RWPE2 (cell line): ENCODE measurements at regions not wholly inside any gene's neighbourhood (a gene's known extent, or its start where the extent isn't known, plus 50 kb on each side); places are given as distances from the start of the nearest gene placed in this dataset.

ENCODE experiments used
- ATAC-seq: fragments of 200-7000 bp; cut with Tn5 transposase; 3 replicates; pipeline ENCODE4 v1.9.1; 2021; ENCODE audit warnings: low read depth
- DNase-seq: peaks from one replicate; pipeline ENCODE4 v3.0.0-alpha.2; 2020; ENCODE audit warnings: low spot score
- H3K27ac ChIP-seq: fragments of 450-650 bp; 2 replicates; pipeline ENCODE4 v1.5.1; 2017; ENCODE audit warnings: mild to moderate bottlenecking; ENCODE audit not compliant: poor library complexity, severe bottlenecking
- H3K27me3 ChIP-seq: fragments of 250-450 bp; sonication (Bioruptor Pico); 2 replicates; pipeline ENCODE4 v1.5.1; 2021; ENCODE audit warnings: mild to moderate bottlenecking, moderate library complexity; ENCODE audit not compliant: insufficient read depth, poor library complexity, severe bottlenecking
- H3K36me3 ChIP-seq: fragments of 250-450 bp; sonication (Bioruptor Pico); 2 replicates; pipeline ENCODE4 v1.5.1; 2020; ENCODE audit warnings: low read depth, mild to moderate bottlenecking, moderate library complexity
- H3K4me1 ChIP-seq: fragments of 250-450 bp; sonication (Bioruptor Pico); 2 replicates; pipeline ENCODE4 v1.5.1; 2021; ENCODE audit warnings: mild to moderate bottlenecking, moderate library complexity; ENCODE audit not compliant: insufficient read depth, poor library complexity, severe bottlenecking
- H3K4me3 ChIP-seq: fragments of 250-450 bp; sonication (Bioruptor Pico); 2 replicates; pipeline ENCODE4 v1.5.1; 2021; ENCODE audit warnings: mild to moderate bottlenecking, moderate library complexity; ENCODE audit not compliant: severe bottlenecking
- H3K9me3 ChIP-seq: fragments of 250-450 bp; sonication (Bioruptor Pico); 2 replicates; pipeline ENCODE4 v1.5.1; 2021; ENCODE audit warnings: mild to moderate bottlenecking, moderate library complexity; ENCODE audit not compliant: severe bottlenecking
- CTCF ChIP-seq: fragments of 450-650 bp; IDR thresholded peaks from one replicate; pipeline ENCODE4 v1.5.1; 2017; ENCODE audit warnings: mild to moderate bottlenecking, moderate library complexity; ENCODE audit not compliant: poor library complexity, severe bottlenecking

DNA sequence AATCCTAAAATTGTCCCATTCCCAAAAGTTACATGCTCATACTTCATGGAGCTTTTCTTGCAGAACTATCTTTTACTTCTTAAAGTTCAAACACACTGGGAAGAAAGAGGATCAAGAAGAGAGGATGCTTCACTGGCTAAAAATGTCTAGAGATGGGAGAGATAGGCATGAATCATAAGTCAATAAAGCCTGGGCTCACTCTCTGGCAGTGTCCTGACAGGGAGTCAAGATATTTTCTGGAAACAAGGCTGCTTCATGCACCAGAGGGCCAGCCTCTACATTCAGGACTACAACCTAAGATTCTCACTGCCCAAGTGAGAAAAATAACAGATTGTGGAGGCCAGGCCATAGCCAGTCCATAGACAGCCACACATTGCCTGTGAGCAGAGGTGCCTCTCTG is 1358.4 kb downstream of the EFNA5 start:
- Histone ChIP-seq H3K27ac (no peak overlapping the region), H3K9me3 (no peaks in the 10 kb centered on the region), H3K4me1 (no peaks in the 10 kb centered on the region), H3K4me3 (no peak overlapping the region), H3K27me3 (no peaks in the 10 kb centered on the region), H3K36me3 (no peaks in the 10 kb centered on the region)
- TF ChIP-seq CTCF: no peak
- ATAC-seq (peak; percentile 79), DNase-seq (no peak)

- no peak overlapping the region for H3K4me3 ChIP-seq
- ATAC-seq: no peak
- no peak overlapping the region for H3K27ac ChIP-seq
- no peaks in the 10 kb centered on the region for H3K4me1 ChIP-seq
- no peak for TF ChIP-seq CTCF
- no peaks in the 10 kb centered on the region for H3K9me3 ChIP-seq
- DNase-seq: no peak
- no peaks in the 10 kb centered on the region for H3K27me3 ChIP-seq
- H3K36me3 ChIP-seq: no peaks in the 10 kb centered on the region
These were observed 1359.4 kb downstream of the EFNA5 start for GRCh38 chr5:106311230-106311915.

DNA sequence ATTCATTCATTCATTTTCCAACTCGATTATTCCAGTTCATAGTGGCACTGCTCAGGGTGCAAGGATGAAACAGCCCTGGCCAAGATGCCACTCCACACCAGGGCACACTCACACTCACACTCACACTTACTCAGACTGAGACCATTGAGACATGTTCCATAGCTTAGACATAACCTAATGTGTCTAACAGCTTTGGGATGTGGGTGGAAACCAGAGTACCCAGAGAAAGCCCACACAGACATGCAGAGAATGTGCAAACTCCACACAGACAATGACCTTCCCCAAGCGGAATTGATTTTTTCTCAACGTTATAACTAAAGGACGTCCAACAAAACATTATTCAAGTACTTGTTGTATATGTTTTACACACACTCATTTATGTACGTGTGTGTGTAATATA is 1363.5 kb downstream of the EFNA5 start:
- no peak for TF ChIP-seq CTCF
- H3K27ac ChIP-seq: no peak overlapping the region
- H3K27me3 ChIP-seq: no peaks in the 10 kb centered on the region
- DNase-seq (no peak), ATAC-seq (no peak)
- no peaks in the 10 kb centered on the region for H3K36me3 ChIP-seq
- no peak overlapping the region for H3K4me3 ChIP-seq
- H3K9me3 ChIP-seq: no peaks in the 10 kb centered on the region
- no peaks in the 10 kb centered on the region for H3K4me1 ChIP-seq

DNA sequence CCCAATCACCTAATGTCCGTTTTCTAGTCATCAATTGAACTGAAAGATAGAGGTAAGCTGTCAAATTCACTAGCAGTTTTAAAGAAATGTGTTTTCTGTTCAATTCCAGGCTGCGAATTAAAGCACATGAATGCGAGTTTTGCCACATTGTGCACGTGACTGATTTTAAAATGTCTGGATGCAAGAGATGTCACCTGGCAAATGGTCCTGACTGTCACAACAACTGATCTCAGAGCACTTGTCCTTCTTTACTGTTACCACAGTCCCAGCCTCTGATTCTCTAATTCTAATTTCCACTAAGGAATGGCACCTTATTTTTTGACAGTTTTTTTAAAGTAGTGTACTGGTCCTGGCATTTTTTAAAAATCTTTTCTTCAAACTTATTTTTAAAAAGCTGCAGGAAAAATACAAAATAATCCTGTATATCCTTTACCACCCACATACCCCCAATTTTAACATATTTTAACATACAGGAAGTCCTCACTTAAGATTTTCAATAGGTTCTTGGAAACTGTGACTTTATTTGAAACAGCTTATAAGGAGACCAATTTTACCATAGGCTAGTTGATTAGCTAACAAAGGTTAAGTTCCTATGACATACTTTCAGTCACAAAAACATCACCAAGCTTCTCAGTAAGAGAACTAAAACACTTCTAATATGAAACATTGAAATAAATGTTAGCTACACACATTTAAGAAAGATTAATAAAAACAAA is 1364.3 kb downstream of the EFNA5 start:
- Histone ChIP-seq H3K27ac (no peak overlapping the region), H3K9me3 (no peaks in the 10 kb centered on the region), H3K36me3 (no peaks in the 10 kb centered on the region), H3K4me1 (no peaks in the 10 kb centered on the region), H3K27me3 (no peaks in the 10 kb centered on the region), H3K4me3 (no peak overlapping the region)
- no peak for TF ChIP-seq CTCF
- ATAC-seq (no peak), DNase-seq (no peak)

DNA sequence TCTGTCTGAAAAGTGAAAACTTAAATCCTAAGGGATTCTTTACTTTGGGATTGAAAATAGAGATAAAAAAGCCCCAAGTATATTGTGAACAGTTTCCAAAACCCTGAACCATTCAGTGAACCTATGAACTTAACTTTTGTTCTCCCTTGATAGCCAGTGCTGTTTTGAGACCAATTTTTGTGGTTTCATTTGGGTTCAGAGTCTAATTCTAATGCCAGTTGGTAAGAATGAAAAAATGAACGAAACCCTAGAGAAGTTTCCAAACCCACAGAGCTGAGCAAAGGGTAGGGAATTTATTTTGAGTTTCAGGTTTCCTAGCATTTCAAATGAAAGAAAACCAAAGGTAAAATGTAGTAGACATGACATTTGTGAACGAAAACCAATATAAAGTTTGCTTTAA is 1366.8 kb downstream of the EFNA5 start:
- Histone ChIP-seq H3K9me3 (no peaks in the 10 kb centered on the region), H3K36me3 (no peaks in the 10 kb centered on the region), H3K27ac (no peak overlapping the region), H3K4me3 (no peak overlapping the region), H3K4me1 (no peaks in the 10 kb centered on the region), H3K27me3 (no peaks in the 10 kb centered on the region)
- DNase-seq: no peak
- ATAC-seq: no peak
- TF ChIP-seq CTCF: no peak
